Ectodermal cell (in vitro differentiated cells): ENCODE measurements at regions not wholly inside any gene's neighbourhood (a gene's known extent, or its start where the extent isn't known, plus 50 kb on each side); places are given as distances from the start of the nearest gene placed in this dataset.

Experiments
- H3K27ac ChIP-seq: 2 replicates; pipeline ENCODE4 v1.7.0; 2013; ENCODE audit warnings: mild to moderate bottlenecking, low read depth, low read length; ENCODE audit not compliant: insufficient read depth, poor library complexity, severe bottlenecking
- H3K27me3 ChIP-seq: 2 replicates; pipeline ENCODE4 v1.7.0; 2013; ENCODE audit warnings: mild to moderate bottlenecking, low read length; ENCODE audit not compliant: insufficient read depth, control insufficient read depth, poor library complexity, severe bottlenecking
- H3K36me3 ChIP-seq: one replicate; pipeline ENCODE4 v1.7.0; 2013; ENCODE audit warnings: low read length; ENCODE audit not compliant: control insufficient read depth, insufficient read depth
- H3K4me1 ChIP-seq: one replicate; pipeline ENCODE4 v1.7.0; 2013; ENCODE audit warnings: low read length; ENCODE audit not compliant: control insufficient read depth, insufficient read depth
- H3K4me3 ChIP-seq: 2 replicates; pipeline ENCODE4 v1.7.0; 2013; ENCODE audit warnings: low read depth, low read length, control low read depth; ENCODE audit not compliant: insufficient read depth
- H3K9me3 ChIP-seq: 2 replicates; pipeline ENCODE4 v1.7.0; 2013; ENCODE audit warnings: mild to moderate bottlenecking, low read length, moderate library complexity; ENCODE audit not compliant: control insufficient read depth
- WGBS, 2 experiments: methylation state at CpG; one replicate each; pipeline ENCODE4 v1.1.7; 2013; ENCODE audit warnings: missing lambda C conversion rate in 2 of 2; 5-methylcytosine and 5-hydroxymethylcytosine counted together

GRCh38 chr4:24705016-24705753 is 90.2 kb upstream of the SOD3 start:
- 91 to 94% methylated on average over 10 of the region's 10 CpGs for WGBS, 2 experiments
- Histone ChIP-seq H3K9me3 (no peaks in the 10 kb centered on the region), H3K4me1 (peaks cover 19% of the 10 kb centered on the region), H3K4me3 (no peak overlapping the region), H3K27ac (no peak overlapping the region), H3K27me3 (no peaks in the 10 kb centered on the region), H3K36me3 (no peaks in the 10 kb centered on the region)

GRCh38 chr4:24713604-24714003 is 81.8 kb upstream of the SOD3 start:
- WGBS, 2 experiments = 73 to 83% methylated on average over 1 to 2 of the region's 2 CpGs
- Histone ChIP-seq H3K27ac (no peak overlapping the region), H3K36me3 (no peaks in the 10 kb centered on the region), H3K9me3 (no peaks in the 10 kb centered on the region), H3K4me3 (no peak overlapping the region), H3K27me3 (no peaks in the 10 kb centered on the region), H3K4me1 (no peaks in the 10 kb centered on the region)

DNA sequence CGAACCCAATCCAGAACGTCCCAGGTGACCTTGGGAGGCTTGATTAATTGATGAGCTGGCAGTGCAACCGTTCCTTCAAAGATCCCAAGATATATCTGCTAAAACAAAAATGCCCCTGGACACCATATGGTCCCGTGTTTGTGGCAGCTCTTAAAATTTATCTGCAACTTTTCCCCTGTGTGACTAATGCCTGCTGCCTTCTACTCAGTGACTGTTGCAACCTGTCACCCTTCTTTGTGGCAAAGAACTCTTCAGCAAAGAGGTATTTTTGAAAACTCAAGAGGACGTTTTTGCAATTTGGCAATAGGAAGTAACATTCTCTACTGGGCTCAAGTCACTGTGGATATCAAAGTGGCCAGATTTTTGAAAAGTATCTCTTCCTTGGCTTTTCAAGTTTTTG is 75.8 kb upstream of the SOD3 start:
- 84 to 91% methylated on average over 5 of the region's 5 CpGs for WGBS, 2 experiments
- no peaks in the 10 kb centered on the region for H3K9me3 ChIP-seq

DNA sequence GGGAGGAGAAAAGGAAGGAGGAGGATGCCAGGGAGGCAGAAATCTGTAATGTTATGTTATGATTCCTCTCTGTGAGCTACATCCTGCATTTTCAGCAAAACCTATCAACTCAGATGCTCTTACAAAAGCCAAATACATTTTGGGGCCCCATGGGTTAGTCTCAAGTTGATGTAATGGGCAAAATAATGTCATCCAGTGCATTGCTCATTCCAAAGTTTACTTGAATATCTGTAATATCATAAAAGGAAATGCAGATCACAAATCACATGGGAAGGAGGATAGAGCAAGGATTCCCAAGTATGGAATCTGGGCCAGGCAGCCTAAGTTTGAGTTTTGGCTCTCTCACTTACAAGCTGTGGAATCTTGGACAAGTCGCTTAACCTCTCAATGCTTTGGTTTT is 74.9 kb upstream of the SOD3 start:
- no peaks in the 10 kb centered on the region for H3K9me3 ChIP-seq
- WGBS, 2 experiments = 67 to 79% methylated on average over 1 of the region's 1 CpG
- H3K4me1 ChIP-seq = no peaks in the 10 kb centered on the region
- no peak overlapping the region for H3K4me3 ChIP-seq
- no peaks in the 10 kb centered on the region for H3K36me3 ChIP-seq
- H3K27ac ChIP-seq = no peak overlapping the region
- H3K27me3 ChIP-seq = no peaks in the 10 kb centered on the region

More for the DNA sequence above, 75.8 kb upstream of the SOD3 start:
- no peaks in the 10 kb centered on the region for H3K27me3 ChIP-seq
- no peaks in the 10 kb centered on the region for H3K4me1 ChIP-seq
- no peak overlapping the region for H3K27ac ChIP-seq
- no peaks in the 10 kb centered on the region for H3K36me3 ChIP-seq
- no peak overlapping the region for H3K4me3 ChIP-seq

GRCh38 chr4:24720979-24721378 is 74.4 kb upstream of the SOD3 start:
- 29 to 44% methylated on average over 2 of the region's 2 CpGs for WGBS, 2 experiments
- Histone ChIP-seq H3K36me3 (no peaks in the 10 kb centered on the region), H3K9me3 (no peaks in the 10 kb centered on the region), H3K4me3 (no peak overlapping the region), H3K27me3 (no peaks in the 10 kb centered on the region), H3K27ac (no peak overlapping the region), H3K4me1 (no peaks in the 10 kb centered on the region)

- H3K27me3 ChIP-seq = no peaks in the 10 kb centered on the region
- H3K9me3 ChIP-seq = no peaks in the 10 kb centered on the region
- WGBS, 2 experiments = 88 to 89% methylated on average over 4 of the region's 4 CpGs
- no peaks in the 10 kb centered on the region for H3K36me3 ChIP-seq
- H3K4me3 ChIP-seq = no peak overlapping the region
- no peak overlapping the region for H3K27ac ChIP-seq
- H3K4me1 ChIP-seq = no peaks in the 10 kb centered on the region
Observed at GRCh38 chr4:24722026-24722568, 73.3 kb upstream of the SOD3 start.

- no peaks in the 10 kb centered on the region for H3K9me3 ChIP-seq
- H3K27ac ChIP-seq = no peak overlapping the region
- H3K27me3 ChIP-seq = no peaks in the 10 kb centered on the region
- H3K4me1 ChIP-seq = no peaks in the 10 kb centered on the region
- 78 to 80% methylated on average over 10 to 11 of the region's 13 CpGs for WGBS, 2 experiments
- no peak overlapping the region for H3K4me3 ChIP-seq
- H3K36me3 ChIP-seq = no peaks in the 10 kb centered on the region
Observed at GRCh38 chr4:24727390-24728224, 67.8 kb upstream of the SOD3 start.

DNA sequence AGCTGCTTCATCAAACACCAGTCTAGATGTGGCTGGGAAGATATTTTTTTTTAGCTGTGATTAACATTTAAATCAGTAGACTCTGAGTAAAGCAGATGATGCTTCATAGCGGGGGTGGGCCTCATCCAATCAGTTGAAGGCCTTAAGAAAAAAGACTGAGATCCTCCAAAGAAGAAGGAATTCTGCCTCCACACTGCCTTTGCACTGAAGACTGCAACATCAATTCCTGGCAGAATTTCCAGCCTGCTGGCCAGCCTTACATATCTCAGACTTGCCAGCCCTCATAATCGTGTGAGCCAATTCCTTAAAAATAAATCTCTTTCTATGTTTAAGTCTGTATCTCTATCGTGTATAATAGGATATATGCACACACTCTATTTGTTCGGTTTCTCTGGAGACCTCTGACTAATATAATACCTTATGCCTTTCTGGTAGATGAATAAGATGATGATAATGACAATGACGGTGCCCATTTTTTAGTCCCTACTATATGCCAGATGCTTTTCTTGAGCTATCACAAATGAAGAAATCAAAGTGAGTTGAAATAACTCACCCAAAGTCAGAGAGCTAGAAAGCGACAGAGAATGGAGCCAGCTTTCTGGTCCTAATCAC is 66.1 kb upstream of the SOD3 start:
- Histone ChIP-seq H3K36me3 (no peaks in the 10 kb centered on the region), H3K4me1 (no peaks in the 10 kb centered on the region), H3K27me3 (no peaks in the 10 kb centered on the region), H3K4me3 (no peak overlapping the region), H3K9me3 (no peaks in the 10 kb centered on the region), H3K27ac (no peak overlapping the region)
- WGBS, 2 experiments = 94 to 95% methylated on average over 5 to 6 of the region's 6 CpGs

- Histone ChIP-seq H3K27ac (no peak overlapping the region), H3K27me3 (no peaks in the 10 kb centered on the region), H3K36me3 (no peaks in the 10 kb centered on the region), H3K4me1 (no peaks in the 10 kb centered on the region), H3K9me3 (no peaks in the 10 kb centered on the region), H3K4me3 (no peak overlapping the region)
- WGBS, 2 experiments = 91 to 92% methylated on average over 15 to 16 of the region's 16 CpGs
Observed at GRCh38 chr4:24730256-24731001, 64.9 kb upstream of the SOD3 start.
